ENCODE measurements at regions not wholly inside any gene's neighbourhood (a gene's known extent, or its start where the extent isn't known, plus 50 kb on each side); places are given as distances from the start of the nearest gene placed in this dataset.

GRCh38 chr1:55958498-55958897 lies 620.9 kb downstream of the PLPP3 start:
- Histone ChIP-seq H4K20me1 (replicated peaks in 1 of 2; ENCODE audit: control insufficient read depth in 1 of 2, insufficient read depth in 2 of 2, low read length in 2 of 2) (no peaks in the 10 kb centered on the region), H3K79me2 (ENCODE audit: control insufficient read depth in 1 of 2, insufficient read depth in 2 of 2, low read length in 2 of 2) (no peaks in the 10 kb centered on the region), H2AFZ (ENCODE audit: low read length) (no peak overlapping the region), H2BK120ac (replicated peaks; ENCODE audit: low read depth, low read length) (no peak overlapping the region), H3K23me2 (ENCODE audit: low read depth, low read length) (no peaks in the 10 kb centered on the region), H3K14ac (ENCODE audit: insufficient read length) (no peak overlapping the region), H4K91ac (replicated peaks; ENCODE audit: insufficient read length, low read length) (no peak overlapping the region), H2AK5ac (ENCODE audit: low read depth, low read length) (no peak overlapping the region), H3K36me3 (ENCODE audit: control insufficient read depth in 2 of 4, insufficient read depth in 4 of 4, low read length in 3 of 4) (no peaks in the 10 kb centered on the region), H3K27ac (ENCODE audit: low read depth, low read length) (no peak overlapping the region), H3K27me3 (replicated peaks in 1 of 4; ENCODE audit: control insufficient read depth in 3 of 4, extremely low read depth in 1 of 4, insufficient read depth in 3 of 4, low read length in 3 of 4) (no peaks in the 10 kb centered on the region), H2BK20ac (ENCODE audit: low read length) (no peak overlapping the region), H3K4me3 (ENCODE audit: extremely low read depth in 1 of 4, insufficient read depth in 2 of 4, low read depth in 3 of 4, low read length in 4 of 4) (no peak overlapping the region), H2BK5ac (ENCODE audit: low read depth, low read length) (no peak overlapping the region), H3K4me2 (ENCODE audit: insufficient read depth in 1 of 2, low read depth in 2 of 2, low read length in 2 of 2) (no peak overlapping the region), H2BK12ac (ENCODE audit: low read depth, low read length) (no peak overlapping the region), H2BK15ac (ENCODE audit: low read length) (no peak overlapping the region), H3K18ac (ENCODE audit: extremely low read depth, low read length) (no peak overlapping the region), H3K79me1 (ENCODE audit: low read depth, low read length) (no peaks in the 10 kb centered on the region), H4K5ac (ENCODE audit: insufficient read length, low read depth, low read length) (no peak overlapping the region), H3K9me3 (ENCODE audit: insufficient read depth in 2 of 2, low read depth in 1 of 2, low read length in 1 of 2) (no peaks in the 10 kb centered on the region), H3K23ac (ENCODE audit: insufficient read length) (no peak overlapping the region), H3K56ac (replicated peaks; ENCODE audit: insufficient read length, low read depth, low read length) (no peak overlapping the region), H3K4ac (replicated peaks; ENCODE audit: insufficient read length, low read depth, low read length) (no peak overlapping the region), H3K4me1 (replicated peaks in 1 of 4; ENCODE audit: control insufficient read depth in 3 of 4, insufficient read depth in 4 of 4, low read length in 3 of 4) (peaks cover 0 to 3% (median 0%) of the 10 kb centered on the region in 4 experiments; a peak in 1 of 7 replicates), H3K9ac (replicated peaks in 1 of 4; ENCODE audit: extremely low read depth in 1 of 4, low read depth in 3 of 4, low read length in 3 of 4) (no peak overlapping the region), H4K8ac (ENCODE audit: extremely low read depth, insufficient read depth, low read length) (no peak overlapping the region)
- no peak for TF ChIP-seq SRF (IDR thresholded peaks at IDR 0.05; ENCODE audit: low read depth, low read length)
- no peak for TF ChIP-seq BCL11A (IDR thresholded peaks at IDR 0.05; ENCODE audit: low read depth in 2 of 2, low read length in 2 of 2)
- TF ChIP-seq HDAC6 (IDR thresholded peaks at IDR 0.05; ENCODE audit: low read depth, low read length) = no peak
- TF ChIP-seq SIN3A (conservative IDR thresholded peaks at IDR 0.05 in 1 of 2, IDR thresholded peaks at IDR 0.05 in 1 of 2; ENCODE audit: low read depth in 1 of 2, low read length in 2 of 2) = no peak
- no peak for TF ChIP-seq SUZ12 (IDR thresholded peaks at IDR 0.05; ENCODE audit: low read length)
- TF ChIP-seq CEBPB (IDR thresholded peaks at IDR 0.05; ENCODE audit: low read depth, low read length) = no peak
- TF ChIP-seq MAX (IDR thresholded peaks at IDR 0.05) = no peak
- no peak for TF ChIP-seq SP2 (IDR thresholded peaks at IDR 0.05; ENCODE audit: low read length)
- FAIRE-seq (no peak), DNase-seq (ENCODE audit: low read depth in 1 of 2, low spot score in 2 of 2) (no peak)
- ChIA-PET POLR2A (ENCODE audit: partially characterized antibody) (no interaction called here), CTCF (ENCODE audit: partially characterized antibody) (interaction anchor here (0.8 kb wide), 1 partner anchor 626 kb away, joined by 3 read pairs; no protein-coding TSS in a partner anchor)
- 67% methylated on average over 2 of the region's 2 CpGs; no CpG with 5 or more reads in 1 of the 2 experiments for WGBS, 2 experiments (ENCODE audit: extremely low coverage in 1 of 2, insufficient coverage in 1 of 2, insufficient read length in 1 of 2, insufficient replicate concordance in 2 of 2, low coverage in 1 of 2, low lambda C conversion rate in 2 of 2, missing lambda C conversion rate in 1 of 2)
